ENCODE measurements at regions not wholly inside any gene's neighbourhood (a gene's known extent, or its start where the extent isn't known, plus 50 kb on each side); places are given as distances from the start of the nearest gene placed in this dataset.

DNA sequence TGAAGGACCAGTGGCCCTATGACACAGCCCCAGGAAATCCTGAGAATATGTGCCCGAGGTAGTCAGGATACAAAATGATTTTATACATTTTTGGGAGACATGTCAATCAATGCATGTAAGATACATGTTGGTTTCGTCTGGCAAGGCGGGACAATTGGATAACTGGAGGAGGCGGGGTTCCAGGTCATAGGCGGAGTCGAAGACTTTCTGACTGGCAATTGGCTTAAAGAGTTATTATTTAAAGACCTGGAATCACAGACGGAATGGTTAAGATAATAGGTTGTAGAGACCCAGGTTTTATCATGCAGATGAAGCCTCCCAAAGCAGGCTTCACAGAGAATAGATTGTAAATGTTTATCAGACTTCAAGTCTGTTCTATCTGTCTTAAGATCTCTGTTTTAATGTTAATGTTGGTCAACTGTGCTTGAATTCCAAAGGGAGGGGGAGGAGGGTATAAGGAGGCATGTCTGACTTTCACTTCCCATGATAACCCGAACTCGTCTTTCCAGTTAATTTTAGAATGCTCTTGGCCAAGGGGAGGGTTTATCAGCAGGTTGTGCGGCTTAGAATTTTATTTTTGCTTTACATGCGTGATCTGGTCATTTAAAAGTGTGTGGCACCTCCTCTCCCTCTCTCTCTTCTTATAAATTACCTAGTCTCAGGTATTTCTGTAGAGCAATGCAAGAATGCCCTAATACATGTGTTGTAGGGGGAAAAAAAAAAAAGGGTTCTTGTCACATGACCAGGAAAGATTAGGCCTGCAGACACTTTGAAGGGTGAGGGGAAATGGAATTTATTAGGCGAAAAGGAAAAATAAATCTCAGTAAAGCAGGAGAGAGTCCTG is 230.7 kb downstream of the NFATC2 start:
- no peaks in the 10 kb centered on the region for H3K4me1 Mint-ChIP-seq (ENCODE audit: low read depth)
- H3K4me1 ChIP-seq (ENCODE audit: insufficient read depth, low read length) = peaks cover 1% of the 10 kb centered on the region
- H3K27me3 Mint-ChIP-seq = peaks cover 37% of the 10 kb centered on the region
- ChIA-PET POLR2A (no interaction called here), CTCF (no interaction called here)
- H3K27ac ChIP-seq (ENCODE audit: low read depth in 1 of 2, low read length in 2 of 2) = no peak overlapping the region
- H3K36me3 Mint-ChIP-seq (ENCODE audit: low read depth) = no peaks in the 10 kb centered on the region
- no peak for DNase-seq
- intact Hi-C loops (cut with DNase I, micrococcal nuclease) = no loop called here
- no peaks in the 10 kb centered on the region for H3K9me3 Mint-ChIP-seq
- no peak for ATAC-seq (ENCODE audit: poor library complexity)
- TF ChIP-seq, protein P1, sequence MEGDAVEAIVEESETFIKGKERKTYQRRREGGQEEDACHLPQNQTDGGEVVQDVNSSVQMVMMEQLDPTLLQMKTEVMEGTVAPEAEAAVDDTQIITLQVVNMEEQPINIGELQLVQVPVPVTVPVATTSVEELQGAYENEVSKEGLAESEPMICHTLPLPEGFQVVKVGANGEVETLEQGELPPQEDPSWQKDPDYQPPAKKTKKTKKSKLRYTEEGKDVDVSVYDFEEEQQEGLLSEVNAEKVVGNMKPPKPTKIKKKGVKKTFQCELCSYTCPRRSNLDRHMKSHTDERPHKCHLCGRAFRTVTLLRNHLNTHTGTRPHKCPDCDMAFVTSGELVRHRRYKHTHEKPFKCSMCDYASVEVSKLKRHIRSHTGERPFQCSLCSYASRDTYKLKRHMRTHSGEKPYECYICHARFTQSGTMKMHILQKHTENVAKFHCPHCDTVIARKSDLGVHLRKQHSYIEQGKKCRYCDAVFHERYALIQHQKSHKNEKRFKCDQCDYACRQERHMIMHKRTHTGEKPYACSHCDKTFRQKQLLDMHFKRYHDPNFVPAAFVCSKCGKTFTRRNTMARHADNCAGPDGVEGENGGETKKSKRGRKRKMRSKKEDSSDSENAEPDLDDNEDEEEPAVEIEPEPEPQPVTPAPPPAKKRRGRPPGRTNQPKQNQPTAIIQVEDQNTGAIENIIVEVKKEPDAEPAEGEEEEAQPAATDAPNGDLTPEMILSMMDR (IDR thresholded peaks at IDR 0.05) = no peak
- H3K36me3 ChIP-seq (ENCODE audit: insufficient read depth, low read length) = no peaks in the 10 kb centered on the region
- H3K4me3 Mint-ChIP-seq = no peak overlapping the region
- no peak overlapping the region for H3K27ac Mint-ChIP-seq
- no peaks in the 10 kb centered on the region for H3K9me3 ChIP-seq (ENCODE audit: control insufficient read depth in 1 of 2, insufficient read depth in 1 of 2, low read length in 2 of 2)
- no peak overlapping the region for H3K4me3 ChIP-seq (ENCODE audit: low read length)
- H3K27me3 ChIP-seq (ENCODE audit: control insufficient read depth in 1 of 2, insufficient read depth in 2 of 2, low read length in 2 of 2) = peaks cover 5% of the 10 kb centered on the region in 2 experiments

- Histone ChIP-seq H3K9me3 (ENCODE audit: control insufficient read depth in 1 of 2, insufficient read depth in 1 of 2, low read length in 2 of 2) (no peaks in the 10 kb centered on the region), H3K27ac (ENCODE audit: low read depth in 1 of 2, low read length in 2 of 2) (no peak overlapping the region), H3K27me3 (ENCODE audit: control insufficient read depth in 1 of 2, insufficient read depth in 2 of 2, low read length in 2 of 2) (peaks cover 5% of the 10 kb centered on the region in 2 experiments), H3K4me1 (ENCODE audit: insufficient read depth, low read length) (peaks cover 6% of the 10 kb centered on the region), H3K36me3 (ENCODE audit: insufficient read depth, low read length) (no peaks in the 10 kb centered on the region), H3K4me3 (ENCODE audit: low read length) (no peak overlapping the region)
- H3K27ac Mint-ChIP-seq = no peak overlapping the region
- TF ChIP-seq, protein P1 (IDR thresholded peaks at IDR 0.05) = no peak
- peaks cover 34% of the 10 kb centered on the region for H3K27me3 Mint-ChIP-seq
- POLR2A ChIA-PET = no interaction called here
- DNase-seq = no peak
- CTCF ChIA-PET = interaction anchor here (1.2 kb wide), 1 partner anchor 323 kb away, joined by 4 read pairs; no protein-coding TSS in a partner anchor
- H3K36me3 Mint-ChIP-seq (ENCODE audit: low read depth) = no peaks in the 10 kb centered on the region
- intact Hi-C loops (cut with DNase I, micrococcal nuclease) = no loop called here
- no peak for ATAC-seq (ENCODE audit: poor library complexity)
- H3K4me3 Mint-ChIP-seq = no peak overlapping the region
- H3K4me1 Mint-ChIP-seq (ENCODE audit: low read depth) = no peaks in the 10 kb centered on the region
- no peaks in the 10 kb centered on the region for H3K9me3 Mint-ChIP-seq
These were observed 232.3 kb downstream of the NFATC2 start for GRCh38 chr20:51310216-51310615.

GRCh38 chr20:51309128-51309527 is 233.4 kb downstream of the NFATC2 start:
- Mint-ChIP-seq H3K36me3 (ENCODE audit: low read depth) (no peaks in the 10 kb centered on the region), H3K9me3 (no peaks in the 10 kb centered on the region)
- no peak for ATAC-seq (ENCODE audit: poor library complexity)

More at GRCh38 chr20:51309128-51309527, 233.4 kb downstream of the NFATC2 start:
- H3K9me3 ChIP-seq (ENCODE audit: control insufficient read depth in 1 of 2, insufficient read depth in 1 of 2, low read length in 2 of 2) = no peaks in the 10 kb centered on the region
- TF ChIP-seq, protein P1 (IDR thresholded peaks at IDR 0.05) = no peak
- H3K36me3 ChIP-seq (ENCODE audit: insufficient read depth, low read length) = no peaks in the 10 kb centered on the region
- Mint-ChIP-seq H3K4me1 (ENCODE audit: low read depth) (no peaks in the 10 kb centered on the region), H3K27me3 (peaks cover 34% of the 10 kb centered on the region), H3K4me3 (no peak overlapping the region), H3K27ac (no peak overlapping the region)
- H3K27ac ChIP-seq (ENCODE audit: low read depth in 1 of 2, low read length in 2 of 2) = no peak overlapping the region
- peaks cover 6% of the 10 kb centered on the region for H3K4me1 ChIP-seq (ENCODE audit: insufficient read depth, low read length)
- POLR2A ChIA-PET = interaction anchor here (1.1 to 1.3 kb wide), 2 partner anchors 322 to 515 kb away, joined by 3 read pairs; partner anchors contain the start of gene BCAS4
- no peak overlapping the region for H3K4me3 ChIP-seq (ENCODE audit: low read length)
- intact Hi-C loops (cut with DNase I, micrococcal nuclease) = no loop called here
- CTCF ChIA-PET = interaction anchor here (1.2 to 1.9 kb wide), 2 partner anchors 17 to 322 kb away, joined by 4 to 8 read pairs; no protein-coding TSS in a partner anchor
- peaks cover 5% of the 10 kb centered on the region in 2 experiments for H3K27me3 ChIP-seq (ENCODE audit: control insufficient read depth in 1 of 2, insufficient read depth in 2 of 2, low read length in 2 of 2)
- no peak for DNase-seq
